ENCODE measurements at regions not wholly inside any gene's neighbourhood (a gene's known extent, or its start where the extent isn't known, plus 50 kb on each side); places are given as distances from the start of the nearest gene placed in this dataset.

DNA sequence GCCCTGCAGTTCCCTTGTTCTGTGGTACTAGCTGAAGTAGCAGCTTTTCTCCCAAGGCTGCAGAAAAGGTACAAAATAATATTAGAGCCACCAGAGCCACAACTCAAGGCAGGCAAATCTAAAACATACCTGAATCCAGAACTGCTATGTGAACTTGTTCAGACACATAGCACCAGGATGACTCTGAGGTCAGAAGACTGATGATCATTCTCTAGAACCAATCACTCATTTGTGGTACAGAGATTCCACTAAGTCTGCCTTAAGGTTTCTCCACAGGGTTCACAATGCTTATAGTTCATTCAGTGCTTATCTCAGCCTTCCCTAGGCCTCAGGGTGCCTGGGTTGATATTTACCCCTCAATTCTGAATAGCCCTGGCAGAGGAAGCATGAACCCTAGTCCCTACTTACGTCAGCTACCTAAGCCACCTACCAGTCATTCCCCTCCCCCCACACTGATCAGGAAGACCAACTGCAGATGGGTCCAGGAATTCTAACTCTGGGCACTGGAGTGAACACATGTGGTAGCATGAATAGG is 140.9 kb upstream of the MOCS1 start:
- TF ChIP-seq EZH2 (IDR thresholded peaks at IDR 0.05) (no peak), POLR2AphosphoS5 (IDR thresholded peaks at IDR 0.05; ENCODE audit: borderline replicate concordance, low read depth, low read length) (no peak), FOXP2 (optimal IDR thresholded peaks at IDR 0.05; ENCODE audit: control extremely low read depth, extremely low read length, insufficient read depth) (no peak)
- H3K27ac ChIP-seq = no peak overlapping the region
- no peak overlapping the region for H3K4me3 ChIP-seq
- DNase-seq (ENCODE audit: low read depth, low spot score) = no peak
- no peaks in the 10 kb centered on the region for H3K9me3 ChIP-seq (ENCODE audit: low read depth, low read length)
- no peak overlapping the region for H3K9ac ChIP-seq (ENCODE audit: insufficient read length)
- H3K36me3 ChIP-seq (ENCODE audit: insufficient read depth, low read length) = no peaks in the 10 kb centered on the region

DNA sequence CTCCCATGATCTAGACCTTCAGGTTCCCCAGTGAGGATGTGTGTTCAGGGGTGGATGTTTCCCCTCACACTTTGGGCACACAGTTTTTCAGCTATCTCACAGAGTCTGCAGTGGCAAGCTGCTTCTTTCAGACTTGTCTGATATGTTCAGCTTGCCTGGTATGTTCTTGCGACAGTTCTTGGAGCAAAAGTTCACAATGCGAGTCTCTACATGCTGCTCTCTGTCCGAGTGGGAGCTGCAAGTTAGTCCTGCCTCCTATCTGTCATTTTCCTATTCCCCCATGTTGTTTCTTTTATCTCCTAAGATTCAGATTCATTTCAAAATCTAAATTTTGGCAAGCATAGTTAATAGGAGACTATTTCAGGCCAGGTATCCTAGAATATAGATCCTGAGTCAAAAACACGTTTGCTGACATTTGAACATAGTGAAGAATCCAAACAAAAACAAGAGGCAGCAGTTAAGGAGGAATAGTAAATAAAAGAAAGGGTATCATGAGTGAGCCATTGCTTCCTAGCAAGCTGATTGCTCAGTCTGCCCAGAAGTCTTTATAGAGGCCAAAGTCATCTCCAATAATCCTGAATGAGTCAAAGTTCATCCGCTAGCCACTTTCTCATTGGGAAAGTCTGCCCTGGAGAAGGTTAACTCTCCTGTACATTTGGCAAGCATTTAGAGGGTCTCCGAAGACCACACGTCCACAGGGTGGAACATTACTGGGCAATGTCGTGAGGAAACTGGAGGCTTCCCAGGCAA is 140.2 kb upstream of the MOCS1 start:
- DNase-seq (ENCODE audit: low read depth, low spot score) = no peak
- H3K9ac ChIP-seq (ENCODE audit: insufficient read length) = no peak overlapping the region
- H3K27ac ChIP-seq = no peak overlapping the region
- no peak overlapping the region for H3K4me3 ChIP-seq
- no peaks in the 10 kb centered on the region for H3K36me3 ChIP-seq (ENCODE audit: insufficient read depth, low read length)
- no peaks in the 10 kb centered on the region for H3K9me3 ChIP-seq (ENCODE audit: low read depth, low read length)
- no peak for TF ChIP-seq FOXP2 (optimal IDR thresholded peaks at IDR 0.05; ENCODE audit: control extremely low read depth, extremely low read length, insufficient read depth)
- TF ChIP-seq EZH2 (IDR thresholded peaks at IDR 0.05) = no peak
- no peak for TF ChIP-seq POLR2AphosphoS5 (IDR thresholded peaks at IDR 0.05; ENCODE audit: borderline replicate concordance, low read depth, low read length)

DNA sequence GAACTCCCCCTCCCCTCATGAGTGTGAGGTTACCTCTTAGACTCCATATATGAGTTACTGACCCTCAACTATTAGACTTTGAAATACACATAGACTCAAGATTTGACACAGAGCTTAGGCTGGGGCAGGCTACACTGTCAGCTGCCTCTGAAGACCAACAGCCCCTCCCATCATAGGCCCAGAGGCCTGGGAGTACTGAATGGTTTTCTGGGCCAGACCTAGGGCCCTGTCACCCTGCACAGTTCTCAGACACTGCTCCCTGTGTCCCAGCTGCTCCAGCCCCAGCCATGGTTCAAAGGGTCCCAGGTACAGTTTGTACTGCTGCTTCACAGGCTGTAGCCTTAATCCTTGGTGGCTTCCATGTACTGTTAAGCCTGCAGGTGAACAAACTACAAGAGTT is 132.1 kb upstream of the MOCS1 start:
- Histone ChIP-seq H3K27ac (no peak overlapping the region), H3K4me3 (no peak overlapping the region), H3K36me3 (ENCODE audit: insufficient read depth, low read length) (no peaks in the 10 kb centered on the region), H3K9me3 (ENCODE audit: low read depth, low read length) (no peaks in the 10 kb centered on the region), H3K9ac (ENCODE audit: insufficient read length) (no peak overlapping the region)
- TF ChIP-seq EZH2 (IDR thresholded peaks at IDR 0.05) = no peak
- no peak for TF ChIP-seq POLR2AphosphoS5 (IDR thresholded peaks at IDR 0.05; ENCODE audit: borderline replicate concordance, low read depth, low read length)
- no peak for TF ChIP-seq FOXP2 (optimal IDR thresholded peaks at IDR 0.05; ENCODE audit: control extremely low read depth, extremely low read length, insufficient read depth)
- no peak for DNase-seq (ENCODE audit: low read depth, low spot score)

DNA sequence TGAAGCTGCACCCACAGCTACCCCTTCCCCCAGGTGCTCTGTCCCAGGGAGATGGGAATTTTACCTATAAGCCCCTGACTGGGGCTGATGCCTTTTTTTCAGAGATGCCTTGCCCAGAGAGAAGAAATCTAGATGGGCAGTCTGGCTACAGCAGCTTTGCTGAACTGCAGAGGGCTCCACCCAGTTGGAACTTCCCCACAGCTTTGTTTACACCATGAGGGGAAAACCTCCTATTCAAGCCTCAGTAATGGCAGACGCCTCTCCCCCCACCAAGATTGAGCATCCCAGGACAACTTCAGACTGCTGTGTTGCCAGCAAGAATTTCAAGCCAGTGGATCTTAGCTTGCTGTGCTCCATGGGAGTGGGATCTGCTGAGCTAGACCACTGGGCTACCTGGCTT is 122.6 kb upstream of the MOCS1 start:
- no peak overlapping the region for H3K9ac ChIP-seq (ENCODE audit: insufficient read length)
- TF ChIP-seq POLR2AphosphoS5 (IDR thresholded peaks at IDR 0.05; ENCODE audit: borderline replicate concordance, low read depth, low read length) (no peak), FOXP2 (optimal IDR thresholded peaks at IDR 0.05; ENCODE audit: control extremely low read depth, extremely low read length, insufficient read depth) (no peak), EZH2 (IDR thresholded peaks at IDR 0.05) (no peak)
- H3K36me3 ChIP-seq (ENCODE audit: insufficient read depth, low read length) = no peaks in the 10 kb centered on the region
- DNase-seq (ENCODE audit: low read depth, low spot score) = no peak
- H3K27ac ChIP-seq = no peak overlapping the region
- no peak overlapping the region for H3K4me3 ChIP-seq
- H3K9me3 ChIP-seq (ENCODE audit: low read depth, low read length) = no peaks in the 10 kb centered on the region

DNA sequence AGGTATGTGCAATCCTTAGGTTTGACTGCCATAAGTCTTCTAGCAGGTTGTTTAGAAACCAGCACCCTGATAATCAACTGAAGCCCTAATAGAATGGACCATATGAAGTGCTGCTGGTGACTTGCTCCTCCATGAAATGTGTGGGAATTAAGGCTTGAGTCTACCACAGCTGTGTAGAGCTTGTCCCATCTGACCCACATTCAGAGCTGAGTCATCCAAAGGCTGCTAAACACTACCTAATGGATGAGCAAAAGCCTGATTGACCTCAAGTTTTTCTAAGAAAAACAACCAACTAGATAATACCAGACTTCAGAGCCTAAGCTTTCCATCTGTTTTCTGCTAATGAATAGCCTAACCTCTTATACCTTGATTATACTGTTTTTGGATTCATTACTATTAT is 120.3 kb upstream of the MOCS1 start:
- Histone ChIP-seq H3K27ac (no peak overlapping the region), H3K9me3 (ENCODE audit: low read depth, low read length) (no peaks in the 10 kb centered on the region), H3K4me3 (no peak overlapping the region), H3K9ac (ENCODE audit: insufficient read length) (no peak overlapping the region), H3K36me3 (ENCODE audit: insufficient read depth, low read length) (no peaks in the 10 kb centered on the region)
- no peak for DNase-seq (ENCODE audit: low read depth, low spot score)
- TF ChIP-seq POLR2AphosphoS5 (IDR thresholded peaks at IDR 0.05; ENCODE audit: borderline replicate concordance, low read depth, low read length) = no peak
- TF ChIP-seq FOXP2 (optimal IDR thresholded peaks at IDR 0.05; ENCODE audit: control extremely low read depth, extremely low read length, insufficient read depth) = no peak
- TF ChIP-seq EZH2 (IDR thresholded peaks at IDR 0.05) = no peak

DNA sequence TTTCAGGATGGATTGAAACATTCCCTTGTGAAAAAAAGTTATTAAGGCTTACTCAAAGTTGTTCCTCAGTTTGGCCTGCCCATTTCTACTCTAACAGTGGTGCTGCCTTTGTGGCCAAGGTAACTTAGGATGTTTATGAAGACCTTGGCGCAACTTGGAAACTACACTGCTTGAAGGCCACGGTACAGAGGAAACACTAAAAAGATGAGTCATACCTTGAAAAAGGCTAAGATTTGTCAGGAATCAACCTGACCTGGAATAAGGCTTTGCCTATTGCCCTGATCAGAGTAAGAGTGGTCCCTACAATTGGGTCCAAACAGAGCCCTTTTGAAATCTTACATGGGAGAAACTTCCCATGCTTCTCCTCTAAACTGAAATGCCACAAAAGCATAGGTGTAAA is 119.9 kb upstream of the MOCS1 start:
- no peak overlapping the region for H3K9ac ChIP-seq (ENCODE audit: insufficient read length)
- no peak for DNase-seq (ENCODE audit: low read depth, low spot score)
- H3K36me3 ChIP-seq (ENCODE audit: insufficient read depth, low read length) = no peaks in the 10 kb centered on the region
- no peak overlapping the region for H3K27ac ChIP-seq
- TF ChIP-seq EZH2 (IDR thresholded peaks at IDR 0.05) (no peak), FOXP2 (optimal IDR thresholded peaks at IDR 0.05; ENCODE audit: control extremely low read depth, extremely low read length, insufficient read depth) (no peak), POLR2AphosphoS5 (IDR thresholded peaks at IDR 0.05; ENCODE audit: borderline replicate concordance, low read depth, low read length) (no peak)
- no peaks in the 10 kb centered on the region for H3K9me3 ChIP-seq (ENCODE audit: low read depth, low read length)
- H3K4me3 ChIP-seq = no peak overlapping the region

DNA sequence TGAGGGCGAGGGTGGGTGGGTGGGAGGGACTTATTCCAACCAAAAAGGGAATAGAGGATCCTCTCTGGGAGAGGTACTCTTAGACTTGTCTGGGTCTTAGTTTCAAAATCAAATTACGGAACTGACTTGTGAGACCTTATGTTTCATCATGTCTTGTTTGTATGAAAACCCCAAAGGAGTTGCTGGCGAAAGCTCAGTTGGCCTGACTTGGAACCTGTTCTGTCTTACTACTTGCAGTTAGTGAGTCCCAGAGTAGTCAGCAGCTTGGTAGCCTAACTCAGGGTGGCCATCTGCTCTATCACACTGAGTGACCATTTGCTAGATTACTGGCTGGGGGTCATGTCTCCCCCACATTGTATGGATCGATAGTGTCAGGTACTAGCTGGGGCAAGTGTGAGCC is 114.9 kb upstream of the MOCS1 start:
- TF ChIP-seq POLR2AphosphoS5 (IDR thresholded peaks at IDR 0.05; ENCODE audit: borderline replicate concordance, low read depth, low read length) (no peak), EZH2 (IDR thresholded peaks at IDR 0.05) (no peak), FOXP2 (optimal IDR thresholded peaks at IDR 0.05; ENCODE audit: control extremely low read depth, extremely low read length, insufficient read depth) (no peak)
- no peak overlapping the region for H3K9ac ChIP-seq (ENCODE audit: insufficient read length)
- no peaks in the 10 kb centered on the region for H3K9me3 ChIP-seq (ENCODE audit: low read depth, low read length)
- DNase-seq (ENCODE audit: low read depth, low spot score) = no peak
- H3K27ac ChIP-seq = no peak overlapping the region
- H3K4me3 ChIP-seq = no peak overlapping the region
- no peaks in the 10 kb centered on the region for H3K36me3 ChIP-seq (ENCODE audit: insufficient read depth, low read length)

DNA sequence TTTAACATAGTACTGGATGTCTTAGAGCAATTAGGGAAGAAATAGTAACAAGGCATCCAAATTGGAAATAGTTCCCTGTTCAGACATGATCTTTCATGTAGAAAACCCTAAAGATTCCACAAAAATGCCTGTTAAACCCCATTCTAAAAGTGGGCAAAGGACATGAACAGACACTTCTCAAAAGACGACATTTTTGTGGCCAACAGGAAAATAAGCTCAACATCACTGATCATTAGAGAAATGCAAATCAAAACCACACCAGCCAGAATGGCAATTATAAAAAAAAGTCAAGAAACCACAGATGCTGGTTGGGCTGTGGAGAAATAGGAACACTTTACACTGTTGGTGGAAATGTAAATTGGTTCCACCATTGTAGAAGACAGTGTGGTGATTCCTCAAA is 109.9 kb upstream of the MOCS1 start:
- TF ChIP-seq POLR2AphosphoS5 (IDR thresholded peaks at IDR 0.05; ENCODE audit: borderline replicate concordance, low read depth, low read length) = no peak
- TF ChIP-seq FOXP2 (optimal IDR thresholded peaks at IDR 0.05; ENCODE audit: control extremely low read depth, extremely low read length, insufficient read depth) = no peak
- no peak for TF ChIP-seq EZH2 (IDR thresholded peaks at IDR 0.05)
- no peak overlapping the region for H3K4me3 ChIP-seq
- H3K36me3 ChIP-seq (ENCODE audit: insufficient read depth, low read length) = no peaks in the 10 kb centered on the region
- no peaks in the 10 kb centered on the region for H3K9me3 ChIP-seq (ENCODE audit: low read depth, low read length)
- no peak overlapping the region for H3K9ac ChIP-seq (ENCODE audit: insufficient read length)
- H3K27ac ChIP-seq = no peak overlapping the region
- DNase-seq (ENCODE audit: low read depth, low spot score) = peak; percentile 64

All from SK-N-MC (cell line).